Type B pancreatic cell (in vitro differentiated cells): ENCODE measurements at regions not wholly inside any gene's neighbourhood (a gene's known extent, or its start where the extent isn't known, plus 50 kb on each side); places are given as distances from the start of the nearest gene placed in this dataset.

ENCODE experiments used
- DNase-seq: peaks from one replicate; pipeline ENCODE4 v3.0.0; 2021; ENCODE audit warnings: mixed read lengths; ENCODE audit not compliant: unreplicated experiment; ENCODE audit errors: extremely low spot score
- H3K27ac Mint-ChIP-seq: 2 replicates; pipeline ENCODE4 v1.8.0; 2021; ENCODE audit warnings: mild to moderate bottlenecking, mixed read lengths
- H3K27me3 Mint-ChIP-seq: 2 replicates; pipeline ENCODE4 v1.8.0; 2021; ENCODE audit warnings: mixed read lengths
- H3K36me3 Mint-ChIP-seq: 2 replicates; pipeline ENCODE4 v1.8.0; 2021; ENCODE audit warnings: mixed read lengths
- H3K4me1 Mint-ChIP-seq: one replicate; pipeline ENCODE4 v1.8.0; 2021; ENCODE audit warnings: mixed read lengths; ENCODE audit not compliant: unreplicated experiment
- H3K4me3 Mint-ChIP-seq: 2 replicates; pipeline ENCODE4 v1.8.0; 2021; ENCODE audit warnings: mild to moderate bottlenecking, mixed read lengths
- H3K9me3 Mint-ChIP-seq: 2 replicates; pipeline ENCODE4 v1.8.0; 2021; ENCODE audit warnings: mixed read lengths
- TF ChIP-seq, protein P1 (sequence below): fragments of 200-600 bp; sonication (generic); conservative IDR thresholded peaks from 2 replicates; pipeline ENCODE4 v1.5.0; 2021; ENCODE audit warnings: antibody characterized with exemption, mild to moderate bottlenecking

DNA sequence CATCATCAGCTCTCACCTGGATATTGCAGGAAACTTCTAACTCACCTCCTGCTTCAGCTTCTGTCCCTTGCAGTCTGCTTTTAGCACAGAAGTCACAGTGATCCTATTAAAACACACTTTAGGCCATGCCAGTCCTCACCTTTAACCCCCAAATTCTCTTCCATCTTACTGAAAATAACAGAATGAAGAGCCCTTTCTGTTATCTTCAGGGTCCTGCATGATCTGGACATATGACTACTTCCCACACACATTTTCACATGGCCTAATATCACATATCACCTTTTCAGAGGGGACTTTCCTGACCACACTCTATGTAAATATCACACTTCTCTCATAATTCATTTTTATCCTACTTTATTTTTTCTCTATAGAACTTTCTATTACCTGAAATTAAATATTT is 550.6 kb upstream of the CLINT1 start:
- H3K27ac Mint-ChIP-seq: no peak overlapping the region
- H3K36me3 Mint-ChIP-seq: no peaks in the 10 kb centered on the region
- TF ChIP-seq, protein P1, sequence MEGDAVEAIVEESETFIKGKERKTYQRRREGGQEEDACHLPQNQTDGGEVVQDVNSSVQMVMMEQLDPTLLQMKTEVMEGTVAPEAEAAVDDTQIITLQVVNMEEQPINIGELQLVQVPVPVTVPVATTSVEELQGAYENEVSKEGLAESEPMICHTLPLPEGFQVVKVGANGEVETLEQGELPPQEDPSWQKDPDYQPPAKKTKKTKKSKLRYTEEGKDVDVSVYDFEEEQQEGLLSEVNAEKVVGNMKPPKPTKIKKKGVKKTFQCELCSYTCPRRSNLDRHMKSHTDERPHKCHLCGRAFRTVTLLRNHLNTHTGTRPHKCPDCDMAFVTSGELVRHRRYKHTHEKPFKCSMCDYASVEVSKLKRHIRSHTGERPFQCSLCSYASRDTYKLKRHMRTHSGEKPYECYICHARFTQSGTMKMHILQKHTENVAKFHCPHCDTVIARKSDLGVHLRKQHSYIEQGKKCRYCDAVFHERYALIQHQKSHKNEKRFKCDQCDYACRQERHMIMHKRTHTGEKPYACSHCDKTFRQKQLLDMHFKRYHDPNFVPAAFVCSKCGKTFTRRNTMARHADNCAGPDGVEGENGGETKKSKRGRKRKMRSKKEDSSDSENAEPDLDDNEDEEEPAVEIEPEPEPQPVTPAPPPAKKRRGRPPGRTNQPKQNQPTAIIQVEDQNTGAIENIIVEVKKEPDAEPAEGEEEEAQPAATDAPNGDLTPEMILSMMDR: no peak
- peaks cover 3% of the 10 kb centered on the region for H3K27me3 Mint-ChIP-seq
- H3K4me3 Mint-ChIP-seq: no peak overlapping the region
- peaks cover under 1% of the 10 kb centered on the region for H3K4me1 Mint-ChIP-seq
- peaks cover 7% of the 10 kb centered on the region for H3K9me3 Mint-ChIP-seq
- DNase-seq: no peak

DNA sequence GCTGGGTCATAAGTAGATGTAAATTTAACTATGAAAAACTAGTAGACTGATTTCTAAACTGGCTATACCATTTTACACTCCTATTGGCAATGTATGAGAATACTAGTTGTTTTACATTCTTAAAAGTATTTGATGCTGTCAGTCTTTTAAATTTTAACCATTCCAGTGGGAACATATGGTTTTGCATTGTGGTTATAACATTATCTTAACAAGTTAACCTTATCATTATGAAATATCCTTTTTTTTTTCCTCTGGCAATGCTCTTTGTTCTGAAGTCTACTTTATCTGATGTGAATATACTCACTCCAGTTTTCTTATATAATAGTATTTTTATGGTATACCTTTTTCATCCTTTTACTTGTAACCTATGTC is 548.9 kb upstream of the CLINT1 start:
- no peak overlapping the region for H3K4me3 Mint-ChIP-seq
- H3K27ac Mint-ChIP-seq: no peak overlapping the region
- H3K9me3 Mint-ChIP-seq: peaks cover 19% of the 10 kb centered on the region
- no peak for DNase-seq
- H3K4me1 Mint-ChIP-seq: no peaks in the 10 kb centered on the region
- TF ChIP-seq, protein P1: no peak
- no peaks in the 10 kb centered on the region for H3K36me3 Mint-ChIP-seq
- H3K27me3 Mint-ChIP-seq: peaks cover 3% of the 10 kb centered on the region

DNA sequence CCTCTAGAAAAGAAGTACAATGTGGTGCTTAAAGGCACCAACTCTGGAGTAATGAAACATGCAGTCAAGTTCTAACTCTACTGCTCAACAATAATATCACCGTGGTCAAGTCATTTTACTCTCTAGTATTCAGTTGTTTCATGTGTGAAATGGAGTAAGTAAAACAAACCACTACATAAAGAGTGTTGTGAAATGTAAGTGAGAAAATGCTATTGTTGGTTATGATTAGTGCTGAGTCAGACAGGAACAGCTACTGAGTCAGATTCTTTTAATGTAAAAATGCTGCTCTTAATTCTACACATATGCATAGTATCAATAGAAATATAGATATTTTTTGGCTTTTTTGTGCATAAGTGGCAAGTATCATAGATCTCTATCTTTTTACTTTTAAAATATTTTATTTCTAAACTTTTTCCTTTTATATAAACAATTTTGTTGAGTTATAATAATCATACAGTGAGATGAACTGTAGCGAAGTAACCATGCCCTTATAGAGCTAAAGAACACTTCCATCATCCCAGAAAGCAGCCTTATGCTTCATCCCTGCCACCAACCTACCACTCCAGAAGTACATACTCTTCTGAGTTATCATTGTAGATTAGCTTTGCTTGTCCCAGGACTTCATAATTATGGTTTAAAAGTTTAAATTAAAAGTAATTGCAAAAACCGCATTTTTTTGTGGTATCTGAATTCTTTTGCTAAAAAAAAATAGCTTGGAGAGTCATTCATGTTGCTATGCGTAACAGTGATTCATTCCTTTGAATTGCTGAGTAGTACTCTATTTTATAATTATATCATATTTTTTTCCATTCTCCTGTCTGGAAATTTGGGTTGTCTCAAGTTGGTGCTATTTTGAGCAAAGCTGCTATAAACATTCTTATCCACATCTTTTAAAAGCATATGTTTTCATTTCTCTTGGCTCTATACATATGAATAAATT is 548.2 kb upstream of the CLINT1 start:
- Mint-ChIP-seq H3K4me1 (no peaks in the 10 kb centered on the region), H3K27ac (no peak overlapping the region)

DNA sequence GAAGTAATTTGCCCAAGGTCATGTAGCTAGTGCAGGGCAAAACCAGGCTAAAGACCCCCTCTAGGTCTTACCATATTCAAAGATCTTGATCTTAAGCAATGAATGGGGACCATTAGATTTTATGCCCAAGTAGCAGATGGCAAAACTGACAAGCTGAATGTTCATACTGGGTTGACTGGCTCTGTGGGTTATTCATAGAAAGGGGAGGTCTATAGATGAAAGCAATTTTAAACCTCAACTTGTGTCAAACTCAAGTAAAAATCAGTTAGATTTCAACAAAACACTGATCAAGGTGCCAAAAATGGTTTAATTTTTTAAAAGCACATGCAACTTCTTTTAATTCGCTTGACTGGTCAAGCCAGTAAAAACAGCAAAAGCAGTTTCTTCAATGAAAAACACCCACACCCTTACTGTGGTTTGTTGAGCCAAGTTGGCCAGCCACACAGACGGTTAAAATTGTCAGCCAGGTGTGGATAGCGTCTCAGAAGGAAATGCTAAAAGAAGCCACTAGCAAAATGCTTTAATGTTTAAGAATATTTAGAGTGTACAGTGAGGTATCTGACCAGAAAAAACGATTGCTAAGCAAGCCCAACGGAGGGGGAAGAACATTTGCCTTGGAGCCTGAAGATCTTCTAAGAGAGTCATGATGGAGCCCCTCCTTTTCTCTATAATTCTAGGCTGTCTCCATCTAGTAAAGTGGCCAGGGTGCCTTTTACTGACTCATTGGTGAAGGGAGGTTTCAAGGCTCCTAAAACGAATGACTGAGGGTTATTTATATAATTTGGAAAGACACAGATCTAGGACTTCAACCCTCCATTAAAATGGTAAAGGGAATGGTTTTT is 539.6 kb upstream of the CLINT1 start:
- DNase-seq: no peak
- H3K36me3 Mint-ChIP-seq: no peaks in the 10 kb centered on the region
- no peaks in the 10 kb centered on the region for H3K27me3 Mint-ChIP-seq

More for the DNA sequence above, 548.2 kb upstream of the CLINT1 start:
- DNase-seq: no peak
- Mint-ChIP-seq H3K9me3 (peaks cover 19% of the 10 kb centered on the region), H3K27me3 (peaks cover 3% of the 10 kb centered on the region), H3K4me3 (no peak overlapping the region), H3K36me3 (no peaks in the 10 kb centered on the region)
- TF ChIP-seq, protein P1: no peak

DNA sequence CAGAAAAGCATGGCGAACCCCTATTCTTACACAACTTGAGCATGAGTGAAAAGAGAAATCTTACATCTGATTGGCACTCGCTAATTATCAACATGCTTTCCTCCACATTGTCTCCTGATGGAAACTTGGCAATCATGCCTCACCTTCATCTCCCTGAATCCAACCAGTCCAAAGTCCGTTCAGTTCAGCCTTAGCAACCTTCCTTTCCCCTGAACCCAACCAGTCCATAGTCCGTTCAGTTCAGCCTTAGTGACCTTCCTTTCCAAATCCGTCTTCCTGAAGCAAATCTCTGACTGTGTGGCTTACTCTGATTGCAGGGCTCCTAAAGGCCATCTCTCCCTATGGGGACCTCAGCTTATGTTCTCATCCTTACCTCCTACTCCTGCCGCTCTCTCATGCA is 538.3 kb upstream of the CLINT1 start:
- Mint-ChIP-seq H3K36me3 (no peaks in the 10 kb centered on the region), H3K9me3 (peaks cover 6% of the 10 kb centered on the region), H3K27me3 (no peaks in the 10 kb centered on the region), H3K4me1 (no peaks in the 10 kb centered on the region), H3K27ac (no peak overlapping the region), H3K4me3 (no peak overlapping the region)
- no peak for DNase-seq
- TF ChIP-seq, protein P1: no peak

More for the DNA sequence above, 539.6 kb upstream of the CLINT1 start:
- Mint-ChIP-seq H3K4me1 (no peaks in the 10 kb centered on the region), H3K4me3 (no peak overlapping the region), H3K27ac (no peak overlapping the region), H3K9me3 (peaks cover 11% of the 10 kb centered on the region)
- TF ChIP-seq, protein P1: no peak
